Adrenal gland (tissue), 9 donors: ENCODE measurements at regions not wholly inside any gene's neighbourhood (a gene's known extent, or its start where the extent isn't known, plus 50 kb on each side); places are given as distances from the start of the nearest gene placed in this dataset.

Experiments used
- DNase-seq, 7 donors: peaks; one replicate each; pipeline ENCODE4 v3.0.0-alpha.2; 2019 to 2020
- H3K27ac ChIP-seq, 5 donors: fragments of 200-600 bp; sonication (generic) in 4 of 5; 1 replicate in 3 of 5; 2 replicates in 2 of 5; pipeline versions ENCODE4 v1.5.1 to v1.8.0; 2016 to 2020; ENCODE audit warnings: mild to moderate bottlenecking in 1 of 5
- H3K27me3 ChIP-seq: fragments of 200-600 bp; 2 replicates; pipeline ENCODE4 v1.8.0; 2021
- H3K36me3 ChIP-seq, 2 donors: fragments of 200-600 bp; replicated peaks in 1 of 2; 1 replicate in 1 of 2; 2 replicates in 1 of 2; pipeline versions ENCODE4 v1.5.1 to v1.8.0; 2018 to 2022
- H3K4me1 ChIP-seq, 2 donors: fragments of 200-600 bp; replicated peaks in 1 of 2; 1 replicate in 1 of 2; 2 replicates in 1 of 2; pipeline versions ENCODE4 v1.5.1 to v1.8.0; 2018 to 2021
- H3K4me3 ChIP-seq, 4 donors: fragments of 200-600 bp; sonication (generic) in 3 of 4; one replicate each; pipeline ENCODE4 v1.5.1; 2016 to 2018
- H3K9me3 ChIP-seq, 3 donors: fragments of 200-600 bp; sonication (generic) in 1 of 3; replicated peaks in 1 of 3; 1 replicate in 2 of 3; 2 replicates in 1 of 3; pipeline versions ENCODE4 v1.5.1 to v1.8.0; 2016 to 2021
- POLR2A ChIP-seq, 2 donors: fragments of 450-650 bp; IDR thresholded peaks; one replicate each; pipeline ENCODE4 v1.6.1; 2017; ENCODE audit warnings: antibody characterized with exemption in 2 of 2, mild to moderate bottlenecking in 2 of 2, moderate library complexity in 1 of 2
- WGBS, 4 donors: extraction: QIAGEN DNeasy Blood & Tissue Kit in 2 of 4; methylation state at CpG; one replicate each; pipeline versions ENCODE4 v1.1.5 to v1.1.7; 2013 to 2017; 5-methylcytosine and 5-hydroxymethylcytosine counted together
- intact Hi-C, 2 donors: fragments of 100-400 bp; cut with DNase I; formaldehyde crosslinking; loops; one replicate each; pipeline versions ENCODE4 v1.14.1 to v1.15.0; 2022 to 2023
- TF ChIP-seq, protein P1 (sequence below), 6 experiments: fragments of 450-650 bp in 4 of 6; fragments of 200-600 bp in 2 of 6; sonication (generic) in 1 of 6; IDR thresholded peaks; 1 replicate in 5 of 6; 2 replicates in 1 of 6; pipeline versions ENCODE4 v1.5.1 to v1.8.0; 2016 to 2021; ENCODE audit warnings: antibody characterized with exemption in 6 of 6, mild to moderate bottlenecking in 2 of 6, moderate library complexity in 1 of 6
- donor health status: healthy with polysubstance abuse.
- donor health status: Bipolar disorder and iron deficiency.
- donor health status: DM: yes; HTN: yes; CAD: no.
- donor health status: DM: no; HTN: no; CAD: no.
- donor health status: DM: no; HTN: no; CAD: no.

- Histone ChIP-seq H3K27ac (no peak overlapping the region), H3K27me3 (no peaks in the 10 kb centered on the region), H3K9me3 (no peaks in the 10 kb centered on the region), H3K4me1 (no peaks in the 10 kb centered on the region), H3K4me3 (no peak overlapping the region), H3K36me3 (no peaks in the 10 kb centered on the region)
- intact Hi-C loops = no loop called here
- 47 to 55% (median 53%) methylated on average over 8 of the region's 8 CpGs for WGBS, 4 donors
- DNase-seq = no peak
- no peak for TF ChIP-seq POLR2A (IDR thresholded peaks at IDR 0.05)
- TF ChIP-seq, protein P1, sequence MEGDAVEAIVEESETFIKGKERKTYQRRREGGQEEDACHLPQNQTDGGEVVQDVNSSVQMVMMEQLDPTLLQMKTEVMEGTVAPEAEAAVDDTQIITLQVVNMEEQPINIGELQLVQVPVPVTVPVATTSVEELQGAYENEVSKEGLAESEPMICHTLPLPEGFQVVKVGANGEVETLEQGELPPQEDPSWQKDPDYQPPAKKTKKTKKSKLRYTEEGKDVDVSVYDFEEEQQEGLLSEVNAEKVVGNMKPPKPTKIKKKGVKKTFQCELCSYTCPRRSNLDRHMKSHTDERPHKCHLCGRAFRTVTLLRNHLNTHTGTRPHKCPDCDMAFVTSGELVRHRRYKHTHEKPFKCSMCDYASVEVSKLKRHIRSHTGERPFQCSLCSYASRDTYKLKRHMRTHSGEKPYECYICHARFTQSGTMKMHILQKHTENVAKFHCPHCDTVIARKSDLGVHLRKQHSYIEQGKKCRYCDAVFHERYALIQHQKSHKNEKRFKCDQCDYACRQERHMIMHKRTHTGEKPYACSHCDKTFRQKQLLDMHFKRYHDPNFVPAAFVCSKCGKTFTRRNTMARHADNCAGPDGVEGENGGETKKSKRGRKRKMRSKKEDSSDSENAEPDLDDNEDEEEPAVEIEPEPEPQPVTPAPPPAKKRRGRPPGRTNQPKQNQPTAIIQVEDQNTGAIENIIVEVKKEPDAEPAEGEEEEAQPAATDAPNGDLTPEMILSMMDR (IDR thresholded peaks at IDR 0.05) = no peak
These were observed 196.6 kb upstream of the SOX11 start for GRCh38 chr2:5495586-5495985.

DNA sequence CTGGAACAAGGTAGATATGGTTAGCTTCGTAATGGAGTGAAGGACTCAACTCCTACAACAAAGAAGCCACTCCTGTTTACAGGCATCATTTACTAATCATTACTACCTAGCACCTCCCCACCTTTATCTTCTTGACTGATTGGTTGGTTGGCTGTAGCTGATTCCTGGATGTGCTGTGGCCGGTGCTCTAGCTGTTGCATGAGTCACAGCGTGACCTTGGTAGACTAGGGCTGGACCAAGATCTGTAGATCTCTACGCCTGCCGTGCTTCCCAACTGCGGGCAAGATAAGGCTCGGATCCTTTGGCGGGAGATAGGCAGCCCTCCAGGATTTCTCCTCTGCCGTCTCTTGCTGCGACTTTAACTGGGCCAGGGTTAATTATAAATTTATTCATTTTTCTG is 194.3 kb upstream of the SOX11 start:
- H3K27me3 ChIP-seq = no peaks in the 10 kb centered on the region
- no peak overlapping the region for H3K27ac ChIP-seq
- H3K4me3 ChIP-seq = no peak overlapping the region
- no peaks in the 10 kb centered on the region for H3K9me3 ChIP-seq
- DNase-seq = no peak
- 53 to 62% (median 57%) methylated on average over 10 of the region's 10 CpGs for WGBS, 4 donors
- TF ChIP-seq, protein P1 (IDR thresholded peaks at IDR 0.05) = no peak
- no peak for TF ChIP-seq POLR2A (IDR thresholded peaks at IDR 0.05)
- intact Hi-C loops = no loop called here
- H3K36me3 ChIP-seq = no peaks in the 10 kb centered on the region
- H3K4me1 ChIP-seq = no peaks in the 10 kb centered on the region

GRCh38 chr2:5501807-5502206 is 190.4 kb upstream of the SOX11 start:
- Histone ChIP-seq H3K4me3 (no peak overlapping the region), H3K36me3 (no peaks in the 10 kb centered on the region), H3K4me1 (no peaks in the 10 kb centered on the region), H3K9me3 (no peaks in the 10 kb centered on the region), H3K27me3 (no peaks in the 10 kb centered on the region), H3K27ac (no peak overlapping the region)
- DNase-seq = no peak
- TF ChIP-seq, protein P1 (IDR thresholded peaks at IDR 0.05) = no peak
- no peak for TF ChIP-seq POLR2A (IDR thresholded peaks at IDR 0.05)
- 80 to 93% (median 83%) methylated on average over 1 of the region's 1 CpG for WGBS, 4 donors
- intact Hi-C loops = no loop called here

- intact Hi-C loops = no loop called here
- 69 to 87% (median 82%) methylated on average over 3 of the region's 3 CpGs for WGBS, 4 donors
- Histone ChIP-seq H3K27me3 (no peaks in the 10 kb centered on the region), H3K4me1 (no peaks in the 10 kb centered on the region), H3K4me3 (no peak overlapping the region), H3K36me3 (no peaks in the 10 kb centered on the region), H3K9me3 (no peaks in the 10 kb centered on the region), H3K27ac (no peak overlapping the region)
- DNase-seq = no peak
- TF ChIP-seq, protein P1 (IDR thresholded peaks at IDR 0.05) = no peak
- TF ChIP-seq POLR2A (IDR thresholded peaks at IDR 0.05) = no peak
These were observed 189.8 kb upstream of the SOX11 start for GRCh38 chr2:5502385-5502784.
